Suprapubic skin (tissue), 4 donors: ENCODE measurements at regions not wholly inside any gene's neighbourhood (a gene's known extent, or its start where the extent isn't known, plus 50 kb on each side); places are given as distances from the start of the nearest gene placed in this dataset.

Experiments used
- DNase-seq, 2 donors: peaks; one replicate each; pipeline ENCODE4 v3.0.0-alpha.2; 2019; ENCODE audit warnings: low spot score in 2 of 2
- H3K27ac ChIP-seq: fragments of 200-600 bp; sonication (generic); one replicate; pipeline ENCODE4 v1.5.1; 2019
- H3K27me3 ChIP-seq: fragments of 200-600 bp; sonication (generic); one replicate; pipeline ENCODE4 v1.5.1; 2019
- H3K36me3 ChIP-seq: fragments of 200-600 bp; sonication (generic); one replicate; pipeline ENCODE4 v1.5.1; 2019
- H3K4me1 ChIP-seq: fragments of 200-600 bp; sonication (generic); one replicate; pipeline ENCODE4 v1.5.1; 2019
- H3K4me3 ChIP-seq: fragments of 200-600 bp; sonication (generic); one replicate; pipeline ENCODE4 v1.5.1; 2019; ENCODE audit warnings: mild to moderate bottlenecking
- H3K9me3 ChIP-seq: fragments of 200-600 bp; sonication (generic); one replicate; pipeline ENCODE4 v1.5.1; 2019
- CTCF ChIP-seq, 2 donors: fragments of 200-600 bp in 1 of 2; fragments of 450-650 bp in 1 of 2; sonication (generic) in 1 of 2; IDR thresholded peaks; one replicate each; pipeline ENCODE4 v1.5.1; 2016 to 2019; ENCODE audit warnings: antibody characterized with exemption in 2 of 2, mild to moderate bottlenecking in 1 of 2, moderate library complexity in 1 of 2
- EP300 ChIP-seq: sonication (generic); formaldehyde crosslinking; IDR thresholded peaks from one replicate; pipeline ENCODE4 v1.6.1; 2017; ENCODE audit warnings: antibody characterized with exemption
- POLR2A ChIP-seq, 2 donors: fragments of 450-650 bp; IDR thresholded peaks; one replicate each; pipeline ENCODE4 v1.6.1; 2017; ENCODE audit warnings: antibody characterized with exemption in 2 of 2, mild to moderate bottlenecking in 2 of 2, moderate library complexity in 2 of 2
- POLR2AphosphoS5 ChIP-seq, 3 donors: sonication (generic); formaldehyde crosslinking; IDR thresholded peaks; one replicate each; pipeline ENCODE4 v1.6.1; 2017; ENCODE audit warnings: antibody characterized with exemption in 3 of 3
- WGBS: methylation state at CpG from one replicate; pipeline ENCODE4 v1.1.5; 2018; 5-methylcytosine and 5-hydroxymethylcytosine counted together

- DNase-seq: no peak
- H3K27me3 ChIP-seq: no peaks in the 10 kb centered on the region
- WGBS: 57% methylated on average over 5 of the region's 6 CpGs
These were observed 103.7 kb downstream of the ATPSCKMT start for GRCh38 chr5:10145923-10146401.

GRCh38 chr5:10144040-10144439 is 105.6 kb downstream of the ATPSCKMT start:
- no peak overlapping the region for H3K4me3 ChIP-seq
- 89% methylated on average over 3 of the region's 3 CpGs for WGBS
- no peak for DNase-seq

More at GRCh38 chr5:10145923-10146401, 103.7 kb downstream of the ATPSCKMT start:
- Histone ChIP-seq H3K9me3 (no peaks in the 10 kb centered on the region), H3K36me3 (no peaks in the 10 kb centered on the region), H3K4me3 (no peak overlapping the region), H3K27ac (no peak overlapping the region), H3K4me1 (no peaks in the 10 kb centered on the region)
- no peak for TF ChIP-seq CTCF (IDR thresholded peaks at IDR 0.05)
- TF ChIP-seq POLR2A (IDR thresholded peaks at IDR 0.05): no peak
- TF ChIP-seq EP300: no peak

GRCh38 chr5:10140195-10140973 is 109.3 kb downstream of the ATPSCKMT start:
- Histone ChIP-seq H3K4me3 (no peak overlapping the region), H3K27me3 (no peaks in the 10 kb centered on the region), H3K4me1 (no peaks in the 10 kb centered on the region), H3K27ac (no peak overlapping the region), H3K36me3 (no peaks in the 10 kb centered on the region), H3K9me3 (no peaks in the 10 kb centered on the region)
- TF ChIP-seq POLR2A (IDR thresholded peaks at IDR 0.05) (no peak), POLR2AphosphoS5 (IDR thresholded peaks at IDR 0.05) (no peak), CTCF (IDR thresholded peaks at IDR 0.05) (no peak), EP300 (no peak)
- no peak for DNase-seq
- 75% methylated on average over 2 of the region's 5 CpGs for WGBS

More at GRCh38 chr5:10144040-10144439, 105.6 kb downstream of the ATPSCKMT start:
- no peaks in the 10 kb centered on the region for H3K4me1 ChIP-seq
- no peak for TF ChIP-seq CTCF (IDR thresholded peaks at IDR 0.05)
- TF ChIP-seq EP300: no peak
- no peak for TF ChIP-seq POLR2AphosphoS5 (IDR thresholded peaks at IDR 0.05)
- H3K9me3 ChIP-seq: no peaks in the 10 kb centered on the region
- H3K27ac ChIP-seq: no peak overlapping the region
- H3K27me3 ChIP-seq: no peaks in the 10 kb centered on the region
- H3K36me3 ChIP-seq: no peaks in the 10 kb centered on the region

DNA sequence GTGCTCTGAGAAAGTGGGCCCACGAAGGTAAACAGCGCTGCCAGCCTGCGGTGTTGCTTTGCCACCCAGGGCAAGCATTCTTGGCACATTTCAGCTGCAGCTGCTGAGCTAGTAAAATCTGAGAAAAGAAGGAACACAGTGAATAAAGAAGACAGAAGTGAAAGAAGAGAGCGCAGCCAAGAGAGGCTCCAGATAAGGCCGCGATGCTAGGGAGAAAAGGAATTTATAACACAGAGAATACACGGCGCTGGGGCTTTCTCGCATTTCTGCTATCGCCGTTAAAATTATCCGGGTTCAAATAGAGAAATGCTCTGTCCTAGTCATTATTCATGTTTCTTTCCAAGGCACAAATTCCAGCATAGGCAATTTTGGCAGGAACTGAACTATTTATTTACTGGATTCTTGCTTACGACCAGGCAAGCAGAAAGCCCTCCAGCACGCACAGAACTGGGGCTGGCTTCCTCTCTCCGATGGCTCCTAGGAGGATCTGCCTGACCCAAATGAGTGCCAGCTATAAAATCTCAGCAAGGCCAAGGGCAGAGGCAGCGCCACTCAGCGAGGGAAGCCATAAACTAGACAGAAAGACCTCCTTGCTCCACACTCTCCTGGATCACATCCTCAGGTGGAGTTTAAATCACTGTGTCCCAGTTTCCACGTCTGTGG is 111.2 kb downstream of the ATPSCKMT start:
- TF ChIP-seq POLR2A (IDR thresholded peaks at IDR 0.05) (no peak), EP300 (no peak), POLR2AphosphoS5 (IDR thresholded peaks at IDR 0.05) (no peak), CTCF (IDR thresholded peaks at IDR 0.05) (no peak)
- Histone ChIP-seq H3K36me3 (no peaks in the 10 kb centered on the region), H3K4me1 (no peaks in the 10 kb centered on the region), H3K27ac (no peak overlapping the region), H3K27me3 (no peaks in the 10 kb centered on the region), H3K9me3 (no peaks in the 10 kb centered on the region), H3K4me3 (no peak overlapping the region)
- no peak for DNase-seq
- 70% methylated on average over 18 of the region's 18 CpGs for WGBS

- Histone ChIP-seq H3K9me3 (no peaks in the 10 kb centered on the region), H3K36me3 (no peaks in the 10 kb centered on the region), H3K27me3 (no peaks in the 10 kb centered on the region), H3K4me1 (no peaks in the 10 kb centered on the region), H3K27ac (no peak overlapping the region), H3K4me3 (no peak overlapping the region)
- TF ChIP-seq EP300: no peak
- WGBS: 42% methylated on average over 2 of the region's 2 CpGs
- no peak for DNase-seq
These were observed 115.9 kb downstream of the ATPSCKMT start for GRCh38 chr5:10133830-10134229.
